Loucy (cell line): ENCODE measurements at regions not wholly inside any gene's neighbourhood (a gene's known extent, or its start where the extent isn't known, plus 50 kb on each side); places are given as distances from the start of the nearest gene placed in this dataset.

Experiments
- EZH2phosphoT487 ChIP-seq: fragments of 200-600 bp; IDR thresholded peaks from 2 replicates; pipeline ENCODE4 v1.6.1; 2018; ENCODE audit warnings: antibody characterized with exemption, mild to moderate bottlenecking, moderate library complexity, borderline replicate concordance
- TF ChIP-seq, protein P1 (sequence below): fragments of 200-600 bp; sonication (generic); conservative IDR thresholded peaks from 2 replicates; pipeline ENCODE4 v1.5.1; 2014; ENCODE audit warnings: mild to moderate bottlenecking, antibody characterized with exemption, low read length

GRCh38 chr1:207968521-207969009, 57.6 kb upstream of the CD34 start:
- TF ChIP-seq, protein P1, sequence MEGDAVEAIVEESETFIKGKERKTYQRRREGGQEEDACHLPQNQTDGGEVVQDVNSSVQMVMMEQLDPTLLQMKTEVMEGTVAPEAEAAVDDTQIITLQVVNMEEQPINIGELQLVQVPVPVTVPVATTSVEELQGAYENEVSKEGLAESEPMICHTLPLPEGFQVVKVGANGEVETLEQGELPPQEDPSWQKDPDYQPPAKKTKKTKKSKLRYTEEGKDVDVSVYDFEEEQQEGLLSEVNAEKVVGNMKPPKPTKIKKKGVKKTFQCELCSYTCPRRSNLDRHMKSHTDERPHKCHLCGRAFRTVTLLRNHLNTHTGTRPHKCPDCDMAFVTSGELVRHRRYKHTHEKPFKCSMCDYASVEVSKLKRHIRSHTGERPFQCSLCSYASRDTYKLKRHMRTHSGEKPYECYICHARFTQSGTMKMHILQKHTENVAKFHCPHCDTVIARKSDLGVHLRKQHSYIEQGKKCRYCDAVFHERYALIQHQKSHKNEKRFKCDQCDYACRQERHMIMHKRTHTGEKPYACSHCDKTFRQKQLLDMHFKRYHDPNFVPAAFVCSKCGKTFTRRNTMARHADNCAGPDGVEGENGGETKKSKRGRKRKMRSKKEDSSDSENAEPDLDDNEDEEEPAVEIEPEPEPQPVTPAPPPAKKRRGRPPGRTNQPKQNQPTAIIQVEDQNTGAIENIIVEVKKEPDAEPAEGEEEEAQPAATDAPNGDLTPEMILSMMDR, result no peak
- TF ChIP-seq EZH2phosphoT487, result no peak
